Sigmoid colon (tissue), 6 donors: ENCODE measurements at regions not wholly inside any gene's neighbourhood (a gene's known extent, or its start where the extent isn't known, plus 50 kb on each side); places are given as distances from the start of the nearest gene placed in this dataset.
"Not testable (repeated sequence)": the region's sequence is repeated elsewhere in the genome, so short reads cannot be mapped to it uniquely, and the experiment has no call there.

Experiments
- DNase-seq: peaks from one replicate; pipeline ENCODE4 v3.0.0-alpha.2; 2019
- H3K27ac ChIP-seq, 4 donors: fragments of 200-600 bp; sonication (generic); one replicate each; pipeline ENCODE4 v1.5.1; 2016 to 2019; ENCODE audit warnings: mild to moderate bottlenecking in 1 of 4
- H3K27me3 ChIP-seq, 3 donors: fragments of 200-600 bp; sonication (generic); one replicate each; pipeline ENCODE4 v1.5.1; 2019; ENCODE audit warnings: mild to moderate bottlenecking in 1 of 3
- H3K36me3 ChIP-seq, 4 donors: fragments of 200-600 bp; sonication (generic); one replicate each; pipeline ENCODE4 v1.5.1; 2016 to 2019
- H3K4me1 ChIP-seq, 4 donors: fragments of 200-600 bp; sonication (generic); one replicate each; pipeline ENCODE4 v1.5.1; 2017 to 2019
- H3K4me3 ChIP-seq, 4 donors: fragments of 200-600 bp; sonication (generic); one replicate each; pipeline ENCODE4 v1.5.1; 2017 to 2019; ENCODE audit warnings: mild to moderate bottlenecking in 2 of 4, moderate library complexity in 1 of 4
- H3K9me3 ChIP-seq, 4 donors: fragments of 200-600 bp in 3 of 4; sonication (generic) in 3 of 4; one replicate each; pipeline versions ENCODE4 v1.5.1 to v1.6.1; 2013 to 2019
- CTCF ChIP-seq, 4 experiments: fragments of 450-650 bp in 3 of 4; fragments of 200-600 bp in 1 of 4; IDR thresholded peaks; one replicate each; pipeline ENCODE4 v1.5.1; 2016 to 2019; ENCODE audit warnings: antibody characterized with exemption in 4 of 4, mild to moderate bottlenecking in 3 of 4, moderate library complexity in 2 of 4
- EP300 ChIP-seq, 4 donors: sonication (generic); formaldehyde crosslinking; IDR thresholded peaks; one replicate each; pipeline ENCODE4 v1.6.1; 2017; ENCODE audit warnings: antibody characterized with exemption in 4 of 4
- POLR2A ChIP-seq, 2 donors: fragments of 450-650 bp; IDR thresholded peaks; one replicate each; pipeline ENCODE4 v1.6.1; 2016; ENCODE audit warnings: antibody characterized with exemption in 2 of 2, mild to moderate bottlenecking in 2 of 2, moderate library complexity in 2 of 2
- POLR2AphosphoS5 ChIP-seq, 4 donors: sonication (generic); formaldehyde crosslinking; IDR thresholded peaks; one replicate each; pipeline ENCODE4 v1.6.1; 2017; ENCODE audit warnings: antibody characterized with exemption in 4 of 4
- WGBS, 2 donors: extraction: QIAGEN DNeasy Blood & Tissue Kit; methylation state at CpG; one replicate each; pipeline ENCODE4 v1.1.7; 2013; 5-methylcytosine and 5-hydroxymethylcytosine counted together
- intact Hi-C: fragments of 100-400 bp; cut with DNase I; formaldehyde crosslinking; loops from one replicate; pipeline ENCODE4 v1.15.1; 2023
- donor health status: healthy with polysubstance abuse.
- donor health status: healthy.

GRCh38 chr21:35441868-35442582 lies 392.9 kb upstream of the RUNX1 start:
- Histone ChIP-seq H3K27me3 (no peaks in the 10 kb centered on the region), H3K9me3 (no peaks in the 10 kb centered on the region), H3K4me1 (no peaks in the 10 kb centered on the region), H3K27ac (no peak overlapping the region), H3K4me3 (no peak overlapping the region), H3K36me3 (no peaks in the 10 kb centered on the region)
- no peak for TF ChIP-seq POLR2A (IDR thresholded peaks at IDR 0.05)
- TF ChIP-seq EP300 (IDR thresholded peaks at IDR 0.05): no peak
- no peak for TF ChIP-seq CTCF (IDR thresholded peaks at IDR 0.05)
- no peak for TF ChIP-seq POLR2AphosphoS5 (IDR thresholded peaks at IDR 0.05)
- DNase-seq: no peak
- intact Hi-C loops: no loop called here
- WGBS, 2 donors: 92 to 95% methylated on average over 4 of the region's 4 CpGs

GRCh38 chr21:35438643-35439404 lies 389.7 kb upstream of the RUNX1 start:
- peaks cover 0 to 10% (median 6%) of the 10 kb centered on the region in 4 donors for H3K9me3 ChIP-seq
- intact Hi-C loops: no loop called here
- no peaks in the 10 kb centered on the region for H3K36me3 ChIP-seq
- H3K27ac ChIP-seq: no peak overlapping the region
- DNase-seq: no peak
- no peaks in the 10 kb centered on the region for H3K4me1 ChIP-seq
- peaks cover 0 to 8% (median 0%) of the 10 kb centered on the region in 3 donors for H3K27me3 ChIP-seq
- no peak overlapping the region for H3K4me3 ChIP-seq
- WGBS, 2 donors: 8 to 26% methylated on average over 6 of the region's 6 CpGs
- TF ChIP-seq EP300 (IDR thresholded peaks at IDR 0.05) (no peak), POLR2AphosphoS5 (IDR thresholded peaks at IDR 0.05) (no peak), POLR2A (IDR thresholded peaks at IDR 0.05) (no peak), CTCF (IDR thresholded peaks at IDR 0.05) (no peak)

- H3K4me1 ChIP-seq: no peaks in the 10 kb centered on the region
- DNase-seq: no peak
- H3K36me3 ChIP-seq: no peaks in the 10 kb centered on the region
- intact Hi-C loops: no loop called here
- TF ChIP-seq POLR2AphosphoS5 (IDR thresholded peaks at IDR 0.05) (no peak), CTCF (IDR thresholded peaks at IDR 0.05) (no peak)
- H3K9me3 ChIP-seq: peaks cover 0 to 12% (median 8%) of the 10 kb centered on the region in 4 donors
- H3K4me3 ChIP-seq: no peak overlapping the region
- H3K27me3 ChIP-seq: peaks cover 0 to 8% (median 0%) of the 10 kb centered on the region in 3 donors
- no peak overlapping the region for H3K27ac ChIP-seq
These were observed 388.8 kb upstream of the RUNX1 start for GRCh38 chr21:35437941-35438340.

GRCh38 chr21:35436899-35437298 lies 387.8 kb upstream of the RUNX1 start:
- intact Hi-C loops: no loop called here
- no peaks in the 10 kb centered on the region for H3K36me3 ChIP-seq
- H3K27ac ChIP-seq: no peak overlapping the region
- H3K4me3 ChIP-seq: no peak overlapping the region
- DNase-seq: no peak
- peaks cover 0 to 15% (median 9%) of the 10 kb centered on the region in 4 donors for H3K9me3 ChIP-seq
- H3K27me3 ChIP-seq: peaks cover 0 to 8% (median 0%) of the 10 kb centered on the region in 3 donors
- no peak for TF ChIP-seq POLR2A (IDR thresholded peaks at IDR 0.05)
- TF ChIP-seq EP300 (IDR thresholded peaks at IDR 0.05): no peak
- no peak for TF ChIP-seq CTCF (IDR thresholded peaks at IDR 0.05)
- no peak for TF ChIP-seq POLR2AphosphoS5 (IDR thresholded peaks at IDR 0.05)
- no peaks in the 10 kb centered on the region for H3K4me1 ChIP-seq
- WGBS, 2 donors: 93 to 95% methylated on average over 1 of the region's 1 CpG

GRCh38 chr21:35432601-35433000 lies 383.5 kb upstream of the RUNX1 start:
- H3K4me1 ChIP-seq, H3K36me3 ChIP-seq, intact Hi-C loops, H3K4me3 ChIP-seq, H3K27ac ChIP-seq, DNase-seq: not testable (repeated sequence)
- 74 to 75% methylated on average over 5 of the region's 5 CpGs for WGBS, 2 donors
- peaks cover 0 to 16% (median 11%) of the 10 kb centered on the region in 4 donors for H3K9me3 ChIP-seq
- H3K27me3 ChIP-seq: peaks cover 0 to 21% (median 0%) of the 10 kb centered on the region in 3 donors
